HepG2 (cell line): ENCODE measurements at regions not wholly inside any gene's neighbourhood (a gene's known extent, or its start where the extent isn't known, plus 50 kb on each side); places are given as distances from the start of the nearest gene placed in this dataset.

Source experiments
- CSRNP1 ChIP-seq: sonication (generic); formaldehyde crosslinking; IDR thresholded peaks from 2 replicates; pipeline ENCODE4 v1.8.1; 2023; ENCODE audit warnings: mild to moderate bottlenecking, missing genetic modification reagents
- GPN1 ChIP-seq: sonication (generic); formaldehyde crosslinking; IDR thresholded peaks from 2 replicates; pipeline ENCODE4 v1.5.1; 2020; ENCODE audit warnings: missing genetic modification reagents, borderline replicate concordance
- GZF1 ChIP-seq: sonication (generic); formaldehyde crosslinking; IDR thresholded peaks from 2 replicates; pipeline ENCODE4 v1.5.1; 2020; ENCODE audit warnings: mild to moderate bottlenecking, missing genetic modification reagents
- HES4 ChIP-seq: sonication (generic); formaldehyde crosslinking; IDR thresholded peaks from 2 replicates; pipeline ENCODE4 v1.9.0; 2021; ENCODE audit warnings: mild to moderate bottlenecking, missing genetic modification reagents, borderline replicate concordance
- JDP2 ChIP-seq: sonication (generic); formaldehyde crosslinking; IDR thresholded peaks from 2 replicates; pipeline ENCODE4 v1.8.1; 2022; ENCODE audit warnings: missing genetic modification reagents, borderline replicate concordance
- MYNN ChIP-seq: sonication (generic); formaldehyde crosslinking; IDR thresholded peaks from 2 replicates; pipeline ENCODE4 v1.4.0; 2020; ENCODE audit warnings: mild to moderate bottlenecking, low read depth, missing genetic modification reagents
- MYPOP ChIP-seq: sonication (generic); formaldehyde crosslinking; IDR thresholded peaks from 2 replicates; pipeline ENCODE4 v1.8.1; 2023; ENCODE audit warnings: mild to moderate bottlenecking, moderate library complexity, missing genetic modification reagents
- NFE2L2 ChIP-seq: fragments of 150-350 bp; IDR thresholded peaks from 2 replicates; pipeline ENCODE4 v1.6.1; 2014; ENCODE audit warnings: low read length
- NFYC ChIP-seq: IDR thresholded peaks from 2 replicates; pipeline ENCODE4 v1.6.1; 2016; ENCODE audit warnings: missing genetic modification reagents, missing compliant biosample characterization
- NR2F6 ChIP-seq, 2 experiments: IDR thresholded peaks; 2 replicates each; pipeline ENCODE4 v1.6.1; 2016; ENCODE audit warnings: antibody characterized with exemption in 1 of 2, mild to moderate bottlenecking in 1 of 2
- POLR2AphosphoS5 ChIP-seq: IDR thresholded peaks from 2 replicates; pipeline ENCODE4 v1.6.1; 2012; ENCODE audit warnings: low read depth, low read length
- RARG ChIP-seq: sonication (generic); formaldehyde crosslinking; IDR thresholded peaks from 2 replicates; pipeline ENCODE4 v1.4.0; 2020; ENCODE audit warnings: low read depth, mild to moderate bottlenecking, missing genetic modification reagents
- RNF2 ChIP-seq: fragments of 450-650 bp; conservative IDR thresholded peaks from 2 replicates; pipeline ENCODE4 v1.6.1; 2016; ENCODE audit warnings: low read depth
- RORA ChIP-seq: sonication (generic); formaldehyde crosslinking; IDR thresholded peaks from 2 replicates; pipeline ENCODE4 v1.5.0; 2020; ENCODE audit warnings: mild to moderate bottlenecking, missing genetic modification reagents, moderate library complexity
- SAFB2 ChIP-seq: sonication (generic); formaldehyde crosslinking; IDR thresholded peaks from 2 replicates; pipeline ENCODE4 v1.5.1; 2020; ENCODE audit warnings: missing genetic modification reagents, low read depth, mild to moderate bottlenecking, borderline replicate concordance
- TCF12 ChIP-seq, 2 experiments: fragments of 450-650 bp in 1 of 2; sonication (generic) in 1 of 2; formaldehyde crosslinking in 1 of 2; IDR thresholded peaks; 2 replicates each; pipeline versions ENCODE4 v1.6.1 to v1.8.0; 2017 to 2022; ENCODE audit warnings: antibody characterized with exemption in 1 of 2, mild to moderate bottlenecking in 1 of 2, missing genetic modification reagents in 1 of 2, moderate library complexity in 1 of 2
- TRIM22 ChIP-seq: fragments of 450-650 bp; IDR thresholded peaks from 2 replicates; pipeline ENCODE4 v1.6.1; 2017
- TSC22D2 ChIP-seq: sonication (generic); formaldehyde crosslinking; IDR thresholded peaks from 2 replicates; pipeline ENCODE4 v1.5.1; 2020; ENCODE audit warnings: missing genetic modification reagents, mild to moderate bottlenecking, borderline replicate concordance
- ZBTB20 ChIP-seq: sonication (generic); formaldehyde crosslinking; IDR thresholded peaks from 2 replicates; pipeline ENCODE4 v1.8.1; 2023; ENCODE audit warnings: missing genetic modification reagents, low read depth, mild to moderate bottlenecking, borderline replicate concordance
- ZFP1 ChIP-seq: IDR thresholded peaks from 2 replicates; pipeline ENCODE4 v1.6.1; 2016
- ZNF207 ChIP-seq: fragments of 450-650 bp; IDR thresholded peaks from 2 replicates; pipeline ENCODE4 v1.6.1; 2016; ENCODE audit warnings: antibody characterized with exemption, borderline replicate concordance
- ZNF224 ChIP-seq: sonication (generic); formaldehyde crosslinking; IDR thresholded peaks from 2 replicates; pipeline ENCODE4 v1.5.0; 2020; ENCODE audit warnings: mild to moderate bottlenecking, missing genetic modification reagents
- ZNF530 ChIP-seq: sonication (generic); formaldehyde crosslinking; IDR thresholded peaks from 2 replicates; pipeline ENCODE4 v1.5.0; 2020; ENCODE audit warnings: low read depth, mild to moderate bottlenecking, missing genetic modification reagents
- ZNF746 ChIP-seq: sonication (generic); formaldehyde crosslinking; IDR thresholded peaks from 2 replicates; pipeline ENCODE4 v1.8.0; 2022; ENCODE audit warnings: mild to moderate bottlenecking, missing genetic modification reagents
- ZNF768 ChIP-seq: sonication (generic); formaldehyde crosslinking; IDR thresholded peaks from 2 replicates; pipeline ENCODE4 v1.4.0; 2020; ENCODE audit warnings: missing genetic modification reagents
- ZNF772 ChIP-seq: sonication (generic); formaldehyde crosslinking; IDR thresholded peaks from 2 replicates; pipeline ENCODE4 v1.5.0; 2020; ENCODE audit warnings: mild to moderate bottlenecking, missing genetic modification reagents
- ZNF780A ChIP-seq: sonication (generic); formaldehyde crosslinking; IDR thresholded peaks from 2 replicates; pipeline ENCODE4 v1.8.0; 2022; ENCODE audit warnings: mild to moderate bottlenecking, missing genetic modification reagents, moderate library complexity
- ZSCAN9 ChIP-seq: IDR thresholded peaks from 2 replicates; pipeline ENCODE4 v1.6.1; 2016; ENCODE audit warnings: borderline replicate concordance
- TF ChIP-seq, protein P1 (sequence below): IDR thresholded peaks from 2 replicates; pipeline ENCODE4 v1.6.1; 2016; ENCODE audit warnings: missing genetic modification reagents, missing compliant biosample characterization

DNA sequence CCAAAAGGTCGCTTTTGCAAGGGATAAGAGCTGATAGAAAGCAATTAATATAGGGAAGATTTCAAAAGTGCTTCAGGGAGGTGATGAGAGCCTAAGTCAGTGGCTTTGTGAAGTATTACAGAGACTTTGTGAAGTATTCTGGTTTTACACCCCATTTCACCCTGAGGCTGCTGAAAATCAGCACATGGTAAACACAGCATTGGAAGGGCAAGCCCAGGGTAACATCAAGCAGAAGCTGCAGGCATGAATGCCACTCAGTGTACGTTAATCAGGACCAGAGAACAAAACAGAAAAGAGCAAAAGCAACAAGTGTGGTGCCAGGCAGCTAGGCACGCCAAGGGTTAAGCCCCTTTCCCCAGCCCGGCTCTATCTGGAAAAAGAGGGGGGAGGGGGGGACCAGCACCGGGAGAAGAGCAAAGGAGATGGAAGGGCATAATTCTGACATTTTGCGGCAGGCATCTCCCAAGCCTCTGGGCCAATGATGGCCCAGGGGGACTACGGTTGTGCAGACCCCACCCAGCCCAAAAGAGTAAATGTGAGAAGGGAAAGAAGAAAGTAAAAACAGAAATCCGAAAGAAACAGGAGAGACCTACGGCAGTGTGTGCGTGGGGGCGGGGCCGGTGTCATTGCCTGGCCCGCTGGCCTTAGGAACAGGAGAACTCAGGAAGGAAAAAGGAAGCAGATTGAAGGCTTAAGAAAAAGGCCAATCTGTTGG lies 58.9 kb downstream of the DHRS2 start (continued):
- no peak for TF ChIP-seq NR2F6 (IDR thresholded peaks at IDR 0.05)
- no peak for TF ChIP-seq NR2F6 (CRISPR knock-in tag; IDR thresholded peaks at IDR 0.05)
- no peak for TF ChIP-seq RNF2
- peak; percentile 84; the same call in 1 of the 2 replicates for TF ChIP-seq ZNF224 (CRISPR knock-in tag)
- TF ChIP-seq, protein P1, sequence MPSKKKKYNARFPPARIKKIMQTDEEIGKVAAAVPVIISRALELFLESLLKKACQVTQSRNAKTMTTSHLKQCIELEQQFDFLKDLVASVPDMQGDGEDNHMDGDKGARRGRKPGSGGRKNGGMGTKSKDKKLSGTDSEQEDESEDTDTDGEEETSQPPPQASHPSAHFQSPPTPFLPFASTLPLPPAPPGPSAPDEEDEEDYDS: no peak
- no peak for TF ChIP-seq CSRNP1
- no peak for TF ChIP-seq RORA (CRISPR knock-in tag)
- TF ChIP-seq MYPOP: 0 out of 2 replicates have a peak, but pooled peaks have one; percentile 32
- TF ChIP-seq TSC22D2 (CRISPR knock-in tag): no peak
- TF ChIP-seq TCF12 (IDR thresholded peaks at IDR 0.05): no peak
- no peak for TF ChIP-seq TCF12 (CRISPR knock-in tag; IDR thresholded peaks at IDR 0.05)
- no peak for TF ChIP-seq ZNF207
- TF ChIP-seq ZNF772: no peak
- no peak for TF ChIP-seq SAFB2
- TF ChIP-seq JDP2 (CRISPR knock-in tag): no peak
- no peak for TF ChIP-seq TRIM22
- TF ChIP-seq ZNF746 (CRISPR knock-in tag): no peak
- no peak for TF ChIP-seq ZBTB20 (CRISPR knock-in tag)
- no peak for TF ChIP-seq ZNF530 (CRISPR knock-in tag)
- no peak for TF ChIP-seq GZF1
- no peak for TF ChIP-seq NFE2L2
- no peak for TF ChIP-seq POLR2AphosphoS5
- TF ChIP-seq ZSCAN9 (CRISPR knock-in tag): no peak
- TF ChIP-seq RARG (CRISPR knock-in tag): 0 out of 2 replicates have a peak, but pooled peaks have one; percentile 20
- TF ChIP-seq MYNN (CRISPR knock-in tag): no peak
- no peak for TF ChIP-seq GPN1
- TF ChIP-seq ZNF780A (CRISPR knock-in tag): no peak
- no peak for TF ChIP-seq NFYC (CRISPR knock-in tag)
- no peak for TF ChIP-seq ZNF768 (CRISPR knock-in tag)
- TF ChIP-seq HES4 (CRISPR knock-in tag): no peak
- TF ChIP-seq ZFP1 (CRISPR knock-in tag): no peak
